Islet of Langerhans (tissue), 1 donor: ENCODE measurements at regions not wholly inside any gene's neighbourhood (a gene's known extent, or its start where the extent isn't known, plus 50 kb on each side); places are given as distances from the start of the nearest gene placed in this dataset.

Source experiments
- FAIRE-seq: peaks from one replicate; lab custom pipeline; 2011; peaks lifted over from hg19 to GRCh38; lab: Jason Lieb, UNC

GRCh38 chr9:129471201-129472019 lies 149.5 kb downstream of the C9orf50 start:
- FAIRE-seq = no peak

- no peak for FAIRE-seq
Observed at GRCh38 chr9:129469988-129470316, 150.9 kb downstream of the C9orf50 start.

- FAIRE-seq = no peak
Observed at GRCh38 chr9:129469188-129469987, 151.5 kb downstream of the C9orf50 start.

- no peak for FAIRE-seq
Observed at GRCh38 chr9:129467739-129468666, 152.9 kb downstream of the C9orf50 start.

GRCh38 chr9:129467004-129467588 lies 153.8 kb downstream of the C9orf50 start:
- no peak for FAIRE-seq

- FAIRE-seq = no peak
Observed at GRCh38 chr9:129465834-129466535, 154.9 kb downstream of the C9orf50 start.

- no peak for FAIRE-seq
Observed at GRCh38 chr9:129464972-129465833, 155.7 kb downstream of the C9orf50 start.

- no peak for FAIRE-seq
Observed at GRCh38 chr9:129463994-129464393, 156.9 kb downstream of the C9orf50 start.

GRCh38 chr9:129463477-129463876 lies 157.4 kb downstream of the C9orf50 start:
- FAIRE-seq = no peak

- no peak for FAIRE-seq
Observed at GRCh38 chr9:129462360-129462759, 158.5 kb downstream of the C9orf50 start.

GRCh38 chr9:129460323-129461261 lies 160.3 kb downstream of the C9orf50 start:
- FAIRE-seq = no peak

- FAIRE-seq = no peak
Observed at GRCh38 chr9:129459547-129460322, 161.2 kb downstream of the C9orf50 start.

GRCh38 chr9:129458663-129459546 lies 162.0 kb downstream of the C9orf50 start:
- FAIRE-seq = no peak

- FAIRE-seq = no peak
Observed at GRCh38 chr9:129458155-129458661, 162.7 kb downstream of the C9orf50 start.

GRCh38 chr9:129457325-129457779 lies 163.5 kb downstream of the C9orf50 start:
- FAIRE-seq = no peak

- no peak for FAIRE-seq
Observed at GRCh38 chr9:129456549-129457324, 164.2 kb downstream of the C9orf50 start.
